ENCODE measurements at regions not wholly inside any gene's neighbourhood (a gene's known extent, or its start where the extent isn't known, plus 50 kb on each side); places are given as distances from the start of the nearest gene placed in this dataset.

- H3K9me3 ChIP-seq = no peaks in the 10 kb centered on the region
- no peaks in the 10 kb centered on the region for H3K4me1 ChIP-seq
- no peak for TF ChIP-seq EP300 (IDR thresholded peaks at IDR 0.05; ENCODE audit: low read depth)
- TF ChIP-seq, protein P1, sequence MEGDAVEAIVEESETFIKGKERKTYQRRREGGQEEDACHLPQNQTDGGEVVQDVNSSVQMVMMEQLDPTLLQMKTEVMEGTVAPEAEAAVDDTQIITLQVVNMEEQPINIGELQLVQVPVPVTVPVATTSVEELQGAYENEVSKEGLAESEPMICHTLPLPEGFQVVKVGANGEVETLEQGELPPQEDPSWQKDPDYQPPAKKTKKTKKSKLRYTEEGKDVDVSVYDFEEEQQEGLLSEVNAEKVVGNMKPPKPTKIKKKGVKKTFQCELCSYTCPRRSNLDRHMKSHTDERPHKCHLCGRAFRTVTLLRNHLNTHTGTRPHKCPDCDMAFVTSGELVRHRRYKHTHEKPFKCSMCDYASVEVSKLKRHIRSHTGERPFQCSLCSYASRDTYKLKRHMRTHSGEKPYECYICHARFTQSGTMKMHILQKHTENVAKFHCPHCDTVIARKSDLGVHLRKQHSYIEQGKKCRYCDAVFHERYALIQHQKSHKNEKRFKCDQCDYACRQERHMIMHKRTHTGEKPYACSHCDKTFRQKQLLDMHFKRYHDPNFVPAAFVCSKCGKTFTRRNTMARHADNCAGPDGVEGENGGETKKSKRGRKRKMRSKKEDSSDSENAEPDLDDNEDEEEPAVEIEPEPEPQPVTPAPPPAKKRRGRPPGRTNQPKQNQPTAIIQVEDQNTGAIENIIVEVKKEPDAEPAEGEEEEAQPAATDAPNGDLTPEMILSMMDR (IDR thresholded peaks at IDR 0.05) = no peak
- no peak for TF ChIP-seq POLR2A (IDR thresholded peaks at IDR 0.05)
- TF ChIP-seq POLR2AphosphoS5 (IDR thresholded peaks at IDR 0.05) = no peak
- H3K4me3 ChIP-seq = no peak overlapping the region
- intact Hi-C loops (cut with DNase I; ENCODE audit: low total_unique reads) = no loop called here
- WGBS, 2 donors (ENCODE audit: low coverage in 1 of 2) = 50 to 72% methylated on average over 3 of the region's 3 CpGs
- no peak overlapping the region for H3K27ac ChIP-seq
- in situ Hi-C loops (cut with MboI; ENCODE audit: low pct_ligation_motif_present in 1 of 4, low pct_unique_long_range_greater_than_20kb in 1 of 4, low sequenced_read_pairs in 3 of 4) = no loop called here
- no peaks in the 10 kb centered on the region for H3K36me3 ChIP-seq
- no peaks in the 10 kb centered on the region for H3K27me3 ChIP-seq
- no peak for DNase-seq
These were observed 261.5 kb upstream of the DSEL start for GRCh38 chr18:67778016-67778415.

GRCh38 chr18:67776929-67777328 lies 260.4 kb upstream of the DSEL start:
- in situ Hi-C loops (cut with MboI; ENCODE audit: low pct_ligation_motif_present in 1 of 4, low pct_unique_long_range_greater_than_20kb in 1 of 4, low sequenced_read_pairs in 3 of 4) = no loop called here

GRCh38 chr18:67771271-67771670 lies 254.8 kb upstream of the DSEL start:
- no peak for DNase-seq
- 81 to 91% methylated on average over 2 of the region's 2 CpGs for WGBS, 2 donors (ENCODE audit: low coverage in 1 of 2)
- H3K27ac ChIP-seq = no peak overlapping the region
- in situ Hi-C loops (cut with MboI; ENCODE audit: low pct_ligation_motif_present in 1 of 4, low pct_unique_long_range_greater_than_20kb in 1 of 4, low sequenced_read_pairs in 3 of 4) = no loop called here
- H3K27me3 ChIP-seq = no peaks in the 10 kb centered on the region
- H3K36me3 ChIP-seq = no peaks in the 10 kb centered on the region
- no peaks in the 10 kb centered on the region for H3K9me3 ChIP-seq
- H3K4me3 ChIP-seq = no peak overlapping the region
- TF ChIP-seq, protein P1 (IDR thresholded peaks at IDR 0.05) = no peak
- TF ChIP-seq EP300 (IDR thresholded peaks at IDR 0.05; ENCODE audit: low read depth) = no peak
- no peak for TF ChIP-seq POLR2AphosphoS5 (IDR thresholded peaks at IDR 0.05)
- TF ChIP-seq POLR2A (IDR thresholded peaks at IDR 0.05) = no peak
- H3K4me1 ChIP-seq = no peaks in the 10 kb centered on the region
- intact Hi-C loops (cut with DNase I; ENCODE audit: low total_unique reads) = no loop called here

More at GRCh38 chr18:67776929-67777328, 260.4 kb upstream of the DSEL start:
- no peak for TF ChIP-seq POLR2AphosphoS5 (IDR thresholded peaks at IDR 0.05)
- TF ChIP-seq, protein P1 (IDR thresholded peaks at IDR 0.05) = no peak
- no peak for TF ChIP-seq POLR2A (IDR thresholded peaks at IDR 0.05)
- no peak for TF ChIP-seq EP300 (IDR thresholded peaks at IDR 0.05; ENCODE audit: low read depth)
- DNase-seq = no peak
- Histone ChIP-seq H3K4me1 (no peaks in the 10 kb centered on the region), H3K4me3 (no peak overlapping the region), H3K9me3 (no peaks in the 10 kb centered on the region), H3K27ac (no peak overlapping the region), H3K27me3 (no peaks in the 10 kb centered on the region), H3K36me3 (no peaks in the 10 kb centered on the region)
- intact Hi-C loops (cut with DNase I; ENCODE audit: low total_unique reads) = no loop called here
- 64 to 67% methylated on average over 3 of the region's 3 CpGs for WGBS, 2 donors (ENCODE audit: low coverage in 1 of 2)

- TF ChIP-seq EP300 (IDR thresholded peaks at IDR 0.05; ENCODE audit: low read depth) (no peak), POLR2AphosphoS5 (IDR thresholded peaks at IDR 0.05) (no peak), POLR2A (IDR thresholded peaks at IDR 0.05) (no peak)
- TF ChIP-seq, protein P1 (IDR thresholded peaks at IDR 0.05) = no peak
- H3K36me3 ChIP-seq = no peaks in the 10 kb centered on the region
- no peak for DNase-seq
- H3K4me3 ChIP-seq = no peak overlapping the region
- H3K27ac ChIP-seq = no peak overlapping the region
- H3K4me1 ChIP-seq = no peaks in the 10 kb centered on the region
- in situ Hi-C loops (cut with MboI; ENCODE audit: low pct_ligation_motif_present in 1 of 4, low pct_unique_long_range_greater_than_20kb in 1 of 4, low sequenced_read_pairs in 3 of 4) (no loop called here), intact Hi-C loops (cut with DNase I; ENCODE audit: low total_unique reads) (no loop called here)
- no peaks in the 10 kb centered on the region for H3K27me3 ChIP-seq
- 60 to 62% methylated on average over 5 of the region's 5 CpGs for WGBS, 2 donors (ENCODE audit: low coverage in 1 of 2)
- H3K9me3 ChIP-seq = no peaks in the 10 kb centered on the region
These were observed 254.0 kb upstream of the DSEL start for GRCh38 chr18:67770520-67770919.
